ENCODE measurements at regions not wholly inside any gene's neighbourhood (a gene's known extent, or its start where the extent isn't known, plus 50 kb on each side); places are given as distances from the start of the nearest gene placed in this dataset.

GRCh38 chr7:54810401-54810800 lies 51.4 kb upstream of the SEC61G start:
- DNase-seq, result no peak
- no peak overlapping the region for H3K27ac Mint-ChIP-seq
- peaks cover 1% of the 10 kb centered on the region for H3K27me3 Mint-ChIP-seq
- H3K4me3 Mint-ChIP-seq, result no peak overlapping the region
- POLR2A ChIA-PET, result no interaction called here
- H3K9me3 Mint-ChIP-seq, result no peaks in the 10 kb centered on the region
- H3K36me3 Mint-ChIP-seq, result no peaks in the 10 kb centered on the region
- no peaks in the 10 kb centered on the region for H3K4me1 Mint-ChIP-seq
- no peak for ATAC-seq (ENCODE audit: low read depth)

DNA sequence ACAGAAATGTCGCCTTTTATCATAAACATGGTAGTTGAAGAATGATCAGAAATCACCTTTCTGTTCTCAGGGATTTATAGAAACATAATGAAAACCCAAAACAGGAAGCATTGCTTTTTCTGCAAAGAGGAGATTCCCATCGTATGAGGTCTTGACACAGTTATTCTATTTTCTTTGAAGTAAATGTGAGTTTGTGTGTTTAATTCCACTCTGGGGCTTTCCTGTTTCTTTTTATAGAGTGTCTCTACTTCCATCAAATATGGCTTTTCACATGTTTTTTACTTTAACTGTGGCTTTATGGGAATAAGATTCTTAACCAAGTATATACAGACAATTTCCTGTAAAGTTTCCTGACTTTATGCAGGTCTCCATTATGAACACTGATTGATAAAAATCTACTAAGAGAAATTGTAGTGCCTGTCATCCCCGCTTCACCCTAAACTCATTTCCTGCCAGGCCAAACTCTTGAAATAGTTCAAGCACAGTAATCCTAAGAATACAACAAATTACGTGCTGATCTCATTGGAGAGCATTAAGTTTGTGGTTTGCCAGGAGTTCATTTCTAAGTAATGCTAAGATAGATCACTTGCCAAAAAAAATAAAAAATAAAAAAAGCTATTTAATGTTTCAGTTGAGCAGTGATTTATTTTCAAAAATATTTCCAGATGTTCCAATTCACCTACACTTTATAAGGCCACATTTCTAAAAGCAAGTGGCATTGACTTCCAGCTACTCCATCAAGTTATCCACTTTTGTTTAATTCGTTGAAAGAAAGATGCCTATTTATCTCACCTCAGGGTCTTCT lies 52.2 kb upstream of the SEC61G start:
- no peak overlapping the region for H3K27ac Mint-ChIP-seq
- POLR2A ChIA-PET, result no interaction called here
- H3K36me3 Mint-ChIP-seq, result no peaks in the 10 kb centered on the region
- ATAC-seq (ENCODE audit: low read depth) (no peak), DNase-seq (no peak)
- no peak overlapping the region for H3K4me3 Mint-ChIP-seq
- H3K9me3 Mint-ChIP-seq, result no peaks in the 10 kb centered on the region
- no peaks in the 10 kb centered on the region for H3K4me1 Mint-ChIP-seq
- H3K27me3 Mint-ChIP-seq, result peaks cover 2% of the 10 kb centered on the region

GRCh38 chr7:54811846-54812254 lies 52.8 kb upstream of the SEC61G start:
- no peak overlapping the region for H3K4me3 Mint-ChIP-seq
- H3K4me1 Mint-ChIP-seq, result no peaks in the 10 kb centered on the region
- DNase-seq, result no peak
- no peaks in the 10 kb centered on the region for H3K9me3 Mint-ChIP-seq
- H3K27me3 Mint-ChIP-seq, result peaks cover 2% of the 10 kb centered on the region
- no peak for ATAC-seq (ENCODE audit: low read depth)
- POLR2A ChIA-PET, result no interaction called here
- H3K27ac Mint-ChIP-seq, result no peak overlapping the region
- H3K36me3 Mint-ChIP-seq, result no peaks in the 10 kb centered on the region

DNA sequence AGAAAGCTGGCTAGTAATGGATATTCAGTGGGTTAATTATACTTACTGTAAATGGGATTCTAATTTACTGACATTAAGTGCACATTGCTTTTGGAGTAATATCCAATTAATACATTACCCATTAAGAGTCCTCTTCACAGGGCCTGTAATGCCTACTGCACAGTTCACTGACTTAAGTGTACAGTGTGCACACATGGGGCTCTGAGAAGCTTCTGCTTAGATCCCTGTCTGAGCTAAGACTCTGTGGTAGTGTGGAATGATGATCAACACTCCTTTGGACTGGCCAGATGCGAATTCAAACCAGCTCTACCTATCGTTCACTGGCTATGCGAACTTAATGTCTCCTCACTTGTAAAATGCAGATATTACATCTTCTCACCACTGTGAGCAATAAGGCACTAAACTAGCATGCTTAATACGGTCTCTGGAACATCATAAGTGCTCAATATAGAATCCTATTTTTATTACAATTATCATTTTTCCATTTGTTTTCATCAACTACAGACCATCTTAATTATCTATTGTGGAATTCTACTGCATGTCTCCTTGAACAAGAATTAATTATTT lies 53.8 kb upstream of the SEC61G start:
- no peak overlapping the region for H3K4me3 Mint-ChIP-seq
- no peaks in the 10 kb centered on the region for H3K9me3 Mint-ChIP-seq
- POLR2A ChIA-PET, result no interaction called here
- ATAC-seq (ENCODE audit: low read depth), result no peak
- H3K27me3 Mint-ChIP-seq, result peaks cover 2% of the 10 kb centered on the region
- DNase-seq, result no peak
- H3K36me3 Mint-ChIP-seq, result no peaks in the 10 kb centered on the region
- H3K27ac Mint-ChIP-seq, result no peak overlapping the region
- no peaks in the 10 kb centered on the region for H3K4me1 Mint-ChIP-seq

- DNase-seq (no peak), ATAC-seq (ENCODE audit: low read depth) (no peak)
- Mint-ChIP-seq H3K36me3 (no peaks in the 10 kb centered on the region), H3K4me3 (no peak overlapping the region), H3K9me3 (no peaks in the 10 kb centered on the region), H3K27ac (no peak overlapping the region), H3K27me3 (peaks cover 2% of the 10 kb centered on the region), H3K4me1 (no peaks in the 10 kb centered on the region)
- POLR2A ChIA-PET, result no interaction called here
Measured at GRCh38 chr7:54813398-54813797, 54.4 kb upstream of the SEC61G start.

GRCh38 chr7:54814401-54814800 lies 55.4 kb upstream of the SEC61G start:
- no peaks in the 10 kb centered on the region for H3K36me3 Mint-ChIP-seq
- POLR2A ChIA-PET, result no interaction called here
- peaks cover 2% of the 10 kb centered on the region for H3K27me3 Mint-ChIP-seq
- H3K27ac Mint-ChIP-seq, result no peak overlapping the region
- no peak for DNase-seq
- H3K4me3 Mint-ChIP-seq, result no peak overlapping the region
- no peak for ATAC-seq (ENCODE audit: low read depth)
- H3K9me3 Mint-ChIP-seq, result no peaks in the 10 kb centered on the region
- H3K4me1 Mint-ChIP-seq, result no peaks in the 10 kb centered on the region

DNA sequence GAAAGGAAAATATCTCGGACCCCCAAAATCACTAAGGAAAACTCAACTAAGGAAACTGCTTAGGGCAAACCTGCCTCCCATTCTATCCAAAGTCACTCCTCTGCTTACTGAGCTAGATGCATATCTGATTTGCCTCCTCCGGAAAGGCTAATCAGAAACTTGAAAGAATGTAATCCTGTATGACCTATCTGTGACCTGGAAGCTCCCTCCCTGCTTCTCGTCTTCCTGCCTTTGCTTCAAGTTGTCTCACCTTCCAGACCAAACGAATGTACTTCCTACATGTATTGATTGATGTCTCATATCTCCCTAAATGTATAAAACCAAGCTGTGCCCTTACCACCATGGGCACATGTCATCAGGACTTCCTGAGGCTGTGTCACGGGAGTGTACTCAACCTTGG lies 58.1 kb upstream of the SEC61G start:
- H3K27me3 Mint-ChIP-seq, result peaks cover 4% of the 10 kb centered on the region
- H3K27ac Mint-ChIP-seq, result no peak overlapping the region
- POLR2A ChIA-PET, result no interaction called here
- H3K4me1 Mint-ChIP-seq, result no peaks in the 10 kb centered on the region
- no peaks in the 10 kb centered on the region for H3K9me3 Mint-ChIP-seq
- no peaks in the 10 kb centered on the region for H3K36me3 Mint-ChIP-seq
- no peak overlapping the region for H3K4me3 Mint-ChIP-seq
- no peak for DNase-seq
- ATAC-seq (ENCODE audit: low read depth), result no peak

DNA sequence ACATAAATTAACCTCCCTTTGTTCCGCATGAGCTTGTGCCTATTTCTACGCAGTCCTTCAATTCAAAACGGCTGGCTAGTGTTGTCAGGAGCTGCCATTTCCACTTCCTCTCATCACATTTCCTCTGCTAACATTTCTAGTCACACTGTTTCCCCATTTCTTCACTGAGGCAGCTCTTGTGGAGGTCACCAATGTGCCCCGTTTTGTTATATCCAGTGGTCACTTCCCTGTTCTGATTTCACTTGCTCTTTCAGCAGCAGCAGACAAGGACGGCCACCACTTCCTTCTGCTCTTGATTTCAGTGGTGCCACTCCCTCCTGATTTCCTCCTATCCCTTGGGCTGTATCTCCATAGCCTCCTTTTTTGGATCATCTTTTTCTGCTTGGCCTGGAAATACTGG lies 64.8 kb upstream of the SEC61G start:
- H3K4me3 Mint-ChIP-seq, result no peak overlapping the region
- H3K36me3 Mint-ChIP-seq, result no peaks in the 10 kb centered on the region
- peaks cover 3% of the 10 kb centered on the region for H3K9me3 Mint-ChIP-seq
- ATAC-seq (ENCODE audit: low read depth), result no peak
- DNase-seq, result no peak
- no peak overlapping the region for H3K27ac Mint-ChIP-seq
- POLR2A ChIA-PET, result no interaction called here
- peaks cover 20% of the 10 kb centered on the region for H3K27me3 Mint-ChIP-seq
- no peaks in the 10 kb centered on the region for H3K4me1 Mint-ChIP-seq

DNA sequence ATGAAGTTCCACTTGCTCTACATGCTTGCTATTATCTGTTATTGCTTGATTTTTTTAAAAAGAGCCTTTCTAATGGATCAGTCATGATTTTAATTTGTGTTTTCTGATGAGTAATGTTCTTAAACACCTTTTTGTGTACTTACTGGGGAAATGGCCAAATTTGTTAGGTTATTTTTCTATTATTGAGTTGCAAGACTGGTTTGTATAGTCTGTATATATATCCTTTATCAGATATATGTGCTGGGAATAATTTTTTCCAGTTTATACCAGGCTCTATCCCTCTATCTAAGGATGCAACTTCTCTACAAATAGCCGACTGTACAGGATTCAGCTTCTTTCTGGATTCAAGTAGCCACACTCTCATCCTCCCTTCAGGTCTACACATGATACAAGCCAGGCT lies 65.6 kb upstream of the SEC61G start:
- no peak for ATAC-seq (ENCODE audit: low read depth)
- Mint-ChIP-seq H3K36me3 (no peaks in the 10 kb centered on the region), H3K9me3 (peaks cover 4% of the 10 kb centered on the region), H3K27ac (no peak overlapping the region), H3K27me3 (peaks cover 20% of the 10 kb centered on the region), H3K4me1 (no peaks in the 10 kb centered on the region), H3K4me3 (no peak overlapping the region)
- no peak for DNase-seq
- POLR2A ChIA-PET, result no interaction called here

- Mint-ChIP-seq H3K27me3 (peaks cover 17% of the 10 kb centered on the region), H3K36me3 (no peaks in the 10 kb centered on the region), H3K27ac (no peak overlapping the region), H3K9me3 (peaks cover 4% of the 10 kb centered on the region), H3K4me3 (no peak overlapping the region), H3K4me1 (no peaks in the 10 kb centered on the region)
- POLR2A ChIA-PET, result no interaction called here
- DNase-seq, result no peak
- no peak for ATAC-seq (ENCODE audit: low read depth)
Measured at GRCh38 chr7:54825368-54825767, 66.4 kb upstream of the SEC61G start.

GRCh38 chr7:54827734-54828133 lies 68.7 kb upstream of the SEC61G start:
- ATAC-seq (ENCODE audit: low read depth), result no peak
- DNase-seq, result no peak
- H3K27ac Mint-ChIP-seq, result no peak overlapping the region
- POLR2A ChIA-PET, result no interaction called here
- no peaks in the 10 kb centered on the region for H3K36me3 Mint-ChIP-seq
- peaks cover 17% of the 10 kb centered on the region for H3K27me3 Mint-ChIP-seq
- H3K4me1 Mint-ChIP-seq, result no peaks in the 10 kb centered on the region
- H3K4me3 Mint-ChIP-seq, result no peak overlapping the region
- peaks cover 4% of the 10 kb centered on the region for H3K9me3 Mint-ChIP-seq

- POLR2A ChIA-PET, result no interaction called here
- Mint-ChIP-seq H3K27ac (no peak overlapping the region), H3K27me3 (no peaks in the 10 kb centered on the region), H3K4me1 (no peaks in the 10 kb centered on the region), H3K9me3 (peaks cover 7% of the 10 kb centered on the region), H3K36me3 (no peaks in the 10 kb centered on the region), H3K4me3 (no peak overlapping the region)
- DNase-seq (no peak), ATAC-seq (ENCODE audit: low read depth) (no peak)
Measured at GRCh38 chr7:54831046-54831643, 72.1 kb upstream of the SEC61G start.

DNA sequence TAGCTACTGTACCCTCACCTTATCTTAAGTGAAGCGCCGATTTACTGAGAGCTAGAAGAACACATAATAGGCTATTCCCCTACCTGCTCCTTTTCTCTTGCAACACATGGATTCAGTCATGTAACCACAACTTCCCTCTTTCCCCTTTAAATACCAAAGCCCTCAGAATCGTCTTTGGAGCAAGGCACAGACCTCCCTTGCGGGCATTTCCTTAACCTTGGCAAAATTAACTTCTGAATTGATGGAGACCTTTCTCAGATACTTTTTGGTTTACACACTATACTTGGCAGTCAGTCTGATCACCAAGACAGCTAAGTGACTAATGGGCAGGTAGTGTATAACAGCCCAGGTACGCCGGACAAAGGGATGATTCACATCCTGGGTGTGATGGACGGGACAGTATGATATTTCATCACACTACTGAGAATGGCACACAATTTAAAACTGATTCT lies 72.7 kb upstream of the SEC61G start:
- peaks cover 7% of the 10 kb centered on the region for H3K9me3 Mint-ChIP-seq
- no peak overlapping the region for H3K4me3 Mint-ChIP-seq
- H3K36me3 Mint-ChIP-seq, result no peaks in the 10 kb centered on the region
- no peaks in the 10 kb centered on the region for H3K4me1 Mint-ChIP-seq
- H3K27ac Mint-ChIP-seq, result no peak overlapping the region
- no peak for DNase-seq
- no peaks in the 10 kb centered on the region for H3K27me3 Mint-ChIP-seq
- POLR2A ChIA-PET, result no interaction called here
- no peak for ATAC-seq (ENCODE audit: low read depth)

DNA sequence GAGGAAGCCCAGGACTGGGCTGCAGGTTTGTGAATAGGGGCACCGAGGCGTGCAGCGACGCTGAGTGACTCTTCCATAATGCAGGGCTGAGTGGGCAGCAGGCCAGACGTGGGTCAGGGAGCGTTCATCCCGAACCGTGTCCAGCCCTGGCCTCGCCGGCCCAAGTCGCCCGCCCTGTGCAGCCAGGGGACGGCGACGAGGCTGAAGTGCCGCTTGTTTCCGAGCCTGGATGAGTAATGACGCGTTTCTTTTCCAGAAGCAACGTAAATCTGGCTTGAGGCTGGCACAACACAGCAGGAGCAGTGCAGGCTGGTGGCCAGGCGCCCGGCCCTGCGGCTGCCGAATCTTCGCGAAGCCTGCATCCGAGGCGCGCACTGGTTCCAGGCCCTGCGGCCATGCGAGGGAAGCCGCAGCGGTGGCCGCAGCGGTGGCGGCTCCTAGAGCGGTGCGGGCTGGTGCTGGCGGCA lies 74.0 kb upstream of the SEC61G start:
- Mint-ChIP-seq H3K9me3 (peaks cover 7% of the 10 kb centered on the region), H3K27me3 (no peaks in the 10 kb centered on the region), H3K4me1 (no peaks in the 10 kb centered on the region), H3K36me3 (no peaks in the 10 kb centered on the region), H3K27ac (no peak overlapping the region), H3K4me3 (no peak overlapping the region)
- ATAC-seq (ENCODE audit: low read depth), result no peak
- no peak for DNase-seq
- POLR2A ChIA-PET, result no interaction called here
